Activated CD4-positive, alpha-beta T cell treated with anti-CD3 and anti-CD28 coated beads, Interleukin-2, amount 50 U/mL, for 4 hours (primary cell): ENCODE measurements at regions not wholly inside any gene's neighbourhood (a gene's known extent, or its start where the extent isn't known, plus 50 kb on each side); places are given as distances from the start of the nearest gene placed in this dataset.
"Not testable (repeated sequence)": the region's sequence is repeated elsewhere in the genome, so short reads cannot be mapped to it uniquely, and the experiment has no call there.

Source experiments
- DNase-seq, 2 experiments: peaks; one replicate each; pipeline ENCODE4 v3.0.0-alpha.2; 2020

DNA sequence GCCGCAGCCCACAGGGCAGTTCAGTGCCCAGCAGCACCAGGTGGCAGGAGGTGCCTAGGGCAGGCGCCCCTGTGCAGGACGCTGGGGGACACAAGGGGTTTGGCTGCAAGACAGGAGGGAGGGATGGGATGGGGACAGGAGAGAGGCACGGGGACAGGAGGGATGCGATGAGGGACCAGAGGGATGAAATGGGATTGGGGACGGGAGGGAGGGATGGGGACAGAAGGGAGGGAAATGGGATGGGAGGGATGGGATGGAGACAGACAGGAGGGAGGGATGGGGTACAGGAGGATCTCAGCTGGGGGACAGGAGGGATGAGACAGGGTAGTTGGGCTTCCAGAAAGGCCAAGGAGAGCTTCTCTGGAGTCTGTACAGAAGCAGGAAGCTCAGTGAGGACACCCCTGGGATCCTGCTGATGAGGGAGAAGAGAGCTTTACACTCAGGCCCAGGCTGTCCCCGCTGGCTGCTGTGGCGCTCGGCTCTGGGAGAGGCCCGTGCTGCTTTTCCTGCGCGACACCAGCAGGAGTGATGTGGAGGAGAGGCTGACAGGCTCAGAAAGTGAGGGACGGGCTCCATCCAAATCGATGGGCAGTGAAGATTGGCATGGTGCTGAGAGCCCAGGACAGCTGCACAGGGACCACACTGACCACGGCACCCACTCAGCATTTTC, 400.8 kb downstream of the SMOC2 start:
- DNase-seq, result no peak

DNA sequence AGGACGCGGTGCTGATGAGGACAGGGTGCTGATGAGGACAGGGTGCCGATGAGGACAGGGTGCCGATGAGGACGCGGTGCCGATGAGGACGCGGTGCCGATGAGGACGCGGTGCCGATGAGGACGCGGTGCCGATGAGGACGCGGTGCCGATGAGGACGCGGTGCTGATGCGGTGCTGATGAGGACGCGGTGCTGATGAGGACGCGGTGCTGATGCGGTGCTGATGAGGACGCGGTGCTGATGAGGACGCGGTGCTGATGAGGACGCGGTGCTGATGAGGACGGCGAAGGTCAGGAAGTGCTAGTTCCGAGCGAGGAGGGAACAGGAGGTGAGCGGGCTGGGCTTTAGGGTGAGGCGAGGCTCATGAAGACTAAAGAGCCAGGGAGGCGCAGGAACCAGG, 399.9 kb downstream of the SMOC2 start:
- DNase-seq, result not testable (repeated sequence)

DNA sequence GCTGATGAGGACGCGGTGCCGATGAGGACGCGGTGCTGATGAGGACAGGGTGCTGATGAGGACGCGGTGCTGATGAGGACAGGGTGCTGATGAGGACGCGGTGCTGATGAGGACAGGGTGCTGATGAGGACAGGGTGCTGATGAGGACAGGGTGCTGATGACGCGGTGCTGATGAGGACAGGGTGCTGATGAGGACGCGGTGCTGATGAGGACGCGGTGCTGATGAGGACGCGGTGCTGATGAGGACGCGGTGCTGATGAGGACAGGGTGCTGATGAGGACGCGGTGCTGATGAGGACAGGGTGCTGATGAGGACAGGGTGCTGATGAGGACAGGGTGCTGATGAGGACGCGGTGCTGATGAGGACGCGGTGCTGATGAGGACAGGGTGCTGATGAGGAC, 399.3 kb downstream of the SMOC2 start:
- not testable (repeated sequence) for DNase-seq

DNA sequence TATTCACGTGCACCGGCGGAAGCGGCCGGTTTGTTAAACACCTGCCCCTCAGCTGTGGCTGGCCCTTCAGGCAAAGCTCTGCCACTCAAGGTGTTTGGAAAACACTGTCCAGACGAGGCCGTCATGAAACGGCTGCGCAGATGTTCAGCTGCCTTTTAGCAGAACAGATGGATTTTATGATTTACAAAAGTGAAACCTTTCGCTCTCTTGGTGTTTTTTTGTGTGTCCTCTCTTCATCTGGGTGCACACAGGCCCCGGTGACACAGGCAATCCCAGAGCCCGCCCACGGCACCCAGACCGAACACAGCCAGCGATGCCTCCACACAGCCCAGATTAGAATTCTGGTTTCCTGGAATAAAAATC, 397.0 kb downstream of the SMOC2 start:
- DNase-seq, result no peak

DNA sequence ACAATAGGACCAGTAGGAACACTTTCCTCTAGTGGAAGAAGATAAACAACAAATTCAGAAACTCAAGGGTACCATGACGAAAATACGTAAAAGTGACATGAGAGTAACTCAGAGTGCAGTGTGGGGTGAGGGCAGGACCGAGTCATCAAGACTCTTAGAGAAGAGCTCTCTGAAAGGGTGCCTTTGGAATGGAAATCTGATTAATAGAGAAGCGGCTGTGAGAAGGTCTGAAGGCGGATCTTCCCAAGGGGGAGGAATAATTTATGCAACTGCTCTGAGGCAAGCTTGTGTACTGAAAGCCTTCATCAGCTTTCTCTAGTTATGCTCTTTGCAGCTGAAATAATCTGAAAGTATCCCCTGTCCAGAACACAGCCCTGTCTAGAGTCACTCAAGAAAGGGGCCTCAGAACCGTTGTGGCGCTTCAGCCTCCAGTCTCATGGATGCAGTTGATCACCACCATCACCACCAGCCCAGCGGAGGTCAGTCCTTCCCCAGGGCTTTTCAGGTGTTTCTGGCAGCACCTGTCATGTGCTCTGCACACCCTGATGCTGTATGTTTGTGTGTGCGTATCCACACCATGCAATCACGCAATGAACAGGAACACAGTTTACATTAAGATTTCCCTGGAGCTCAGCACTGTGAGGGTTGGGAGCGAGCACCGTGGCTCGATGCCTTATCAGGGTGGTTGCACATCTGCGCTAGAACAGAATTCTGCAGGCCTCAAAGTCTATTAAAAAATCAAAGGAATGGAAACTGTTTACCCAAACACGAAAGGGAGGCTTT, 396.5 kb downstream of the SMOC2 start:
- no peak for DNase-seq

DNA sequence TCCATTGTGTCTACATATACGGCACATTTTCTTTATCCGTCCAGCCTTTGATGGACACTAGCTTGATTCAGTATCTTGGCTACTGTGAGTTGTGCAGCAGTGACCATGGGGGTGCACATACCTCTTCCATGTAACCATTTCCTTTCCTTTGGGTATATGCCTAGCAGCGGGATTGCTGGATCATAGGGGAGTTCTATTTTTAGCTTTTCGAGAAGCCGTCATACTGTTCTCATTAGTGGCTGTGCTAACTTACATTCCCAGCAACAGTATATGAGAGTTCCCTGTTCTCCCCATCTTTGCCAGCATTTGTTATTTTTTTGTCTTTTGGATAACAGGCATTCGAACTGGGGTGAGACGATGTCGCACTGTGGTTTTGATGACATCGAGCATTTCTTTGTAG, 395.0 kb downstream of the SMOC2 start:
- no peak for DNase-seq

DNA sequence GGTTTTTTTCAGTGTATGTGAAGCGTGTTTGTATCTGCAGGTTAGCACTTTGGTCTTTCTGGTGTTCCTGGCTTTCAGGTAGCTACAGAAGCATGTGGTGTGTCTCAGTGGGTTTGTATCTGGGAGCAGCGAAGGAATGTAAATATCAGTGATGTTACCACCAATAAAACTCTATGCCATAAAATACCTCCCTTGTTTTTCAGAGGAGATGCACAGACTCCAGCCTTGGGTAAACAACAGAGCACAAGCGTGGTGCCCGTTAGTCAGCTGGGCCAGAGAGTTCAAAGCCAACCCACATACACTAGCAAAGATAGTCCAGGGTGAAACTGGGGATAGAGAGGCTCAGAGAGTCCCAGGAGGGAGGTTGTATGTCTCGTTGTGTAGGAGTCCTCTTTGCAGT, 393.8 kb downstream of the SMOC2 start:
- no peak for DNase-seq

DNA sequence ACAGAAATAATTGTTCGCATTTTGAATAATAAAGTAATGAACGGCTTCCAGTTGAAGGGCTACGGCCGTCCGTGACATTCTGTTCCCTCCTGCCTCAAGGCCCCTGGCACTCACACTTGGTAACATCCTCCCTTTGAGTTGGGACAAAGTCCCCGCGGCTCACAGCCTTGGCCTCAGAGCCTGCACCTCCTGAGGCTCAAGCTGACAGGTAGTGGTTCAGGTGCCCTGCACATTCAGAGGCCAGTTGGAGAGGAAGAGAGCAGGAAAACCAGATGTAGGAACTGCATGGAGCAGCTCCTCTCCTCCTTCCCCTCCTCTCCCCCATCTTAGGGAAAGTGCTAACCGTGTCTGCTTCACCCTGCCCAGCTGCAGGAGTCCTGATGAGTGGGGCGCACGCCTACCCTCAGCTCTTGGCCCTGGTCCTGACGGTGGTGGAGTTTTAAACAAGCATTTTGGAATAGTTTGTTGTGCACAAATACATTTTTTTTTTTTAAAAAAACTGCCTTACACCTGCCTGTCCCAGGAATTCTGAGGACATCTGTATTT, 393.1 kb downstream of the SMOC2 start:
- DNase-seq, result no peak

DNA sequence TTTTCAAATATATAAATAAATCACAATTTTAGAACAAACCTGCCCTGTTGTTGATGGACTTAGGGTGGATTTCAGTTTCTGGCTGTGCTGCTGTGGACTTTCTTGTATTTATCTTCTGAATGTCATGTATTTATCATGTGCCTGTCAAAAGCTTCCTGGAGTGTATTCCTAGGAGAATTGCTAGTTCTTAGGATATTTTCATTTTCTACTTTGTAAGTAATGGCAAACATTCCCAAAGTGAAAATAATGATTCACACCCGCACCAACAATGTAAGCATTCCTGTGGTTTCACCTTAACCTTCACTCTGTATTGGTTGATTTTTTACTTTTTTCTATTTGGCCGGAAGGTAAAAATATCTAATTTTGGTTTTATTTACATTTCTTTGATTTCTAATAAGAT, 387.8 kb downstream of the SMOC2 start:
- DNase-seq, result no peak

DNA sequence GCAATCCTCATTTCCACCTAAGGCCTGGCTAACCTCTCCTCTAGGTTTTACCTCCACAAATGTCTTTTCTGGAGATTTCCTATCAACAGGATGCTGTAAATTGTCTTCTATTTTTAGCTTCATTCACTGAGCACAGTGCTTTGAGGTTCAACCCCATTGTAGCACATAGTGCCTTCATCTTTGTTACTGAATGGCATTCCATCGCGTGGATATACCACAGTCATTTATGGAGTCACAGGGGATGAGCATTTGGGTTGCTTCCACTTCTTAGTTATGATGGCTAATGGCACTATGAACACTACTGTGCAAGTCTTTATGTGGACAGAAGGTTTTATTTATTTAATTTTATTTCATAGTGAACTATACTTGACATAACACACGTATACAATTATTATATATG, 387.1 kb downstream of the SMOC2 start:
- DNase-seq, result no peak

DNA sequence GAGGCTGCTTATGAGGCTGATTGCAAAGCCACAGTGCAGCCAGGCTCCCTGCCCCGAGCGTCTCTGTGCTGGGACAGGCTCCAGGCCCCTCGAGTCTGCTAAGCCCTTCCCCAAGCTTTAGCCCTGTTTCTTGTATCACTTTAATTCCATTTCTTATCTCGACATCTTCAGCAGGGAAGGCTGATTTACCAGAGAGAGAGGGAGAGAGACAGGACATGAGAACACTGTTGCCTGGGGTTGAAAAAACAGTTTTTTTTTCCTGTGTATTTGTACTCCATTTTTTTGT, 386.5 kb downstream of the SMOC2 start:
- no peak for DNase-seq

DNA sequence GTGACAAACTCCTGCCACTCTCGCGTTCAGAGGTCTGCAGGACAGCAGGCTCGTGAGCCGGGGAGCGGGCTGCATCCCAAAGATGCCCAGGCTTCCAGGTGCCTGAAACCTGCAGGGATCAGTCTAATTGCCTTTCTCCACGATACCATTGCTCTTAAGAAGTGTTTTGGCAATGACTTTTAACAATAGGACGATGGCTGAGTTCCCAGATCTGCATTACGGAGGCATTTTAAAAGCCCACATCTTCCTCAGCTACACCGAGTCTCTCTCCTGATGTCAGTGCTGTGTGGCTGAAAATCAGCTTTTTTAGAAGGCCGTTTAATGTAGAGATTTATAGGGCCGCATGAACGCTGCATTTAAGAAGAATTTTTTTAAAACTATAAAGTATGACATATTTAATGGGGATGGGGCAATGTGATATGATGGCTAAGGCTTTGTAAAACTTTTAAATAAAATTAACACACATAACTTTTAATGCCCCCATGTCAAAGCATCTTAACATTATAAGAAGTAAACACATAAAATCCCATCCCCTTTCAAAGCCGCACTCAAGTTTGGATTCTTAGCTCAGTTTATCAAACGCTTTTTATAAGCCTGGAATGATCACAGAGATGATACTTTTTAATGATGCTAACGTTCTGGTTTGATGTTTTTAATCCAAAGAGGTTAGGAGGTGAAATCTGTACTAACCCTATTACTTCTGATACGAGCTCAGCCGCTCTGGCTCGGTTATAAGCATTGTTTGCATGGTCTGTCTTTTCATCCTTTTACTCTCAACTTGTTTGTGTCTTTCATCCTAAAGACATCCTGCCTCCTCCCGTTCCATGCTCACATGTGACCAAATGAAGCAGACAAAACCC, 386.0 kb downstream of the SMOC2 start:
- DNase-seq, result no peak

DNA sequence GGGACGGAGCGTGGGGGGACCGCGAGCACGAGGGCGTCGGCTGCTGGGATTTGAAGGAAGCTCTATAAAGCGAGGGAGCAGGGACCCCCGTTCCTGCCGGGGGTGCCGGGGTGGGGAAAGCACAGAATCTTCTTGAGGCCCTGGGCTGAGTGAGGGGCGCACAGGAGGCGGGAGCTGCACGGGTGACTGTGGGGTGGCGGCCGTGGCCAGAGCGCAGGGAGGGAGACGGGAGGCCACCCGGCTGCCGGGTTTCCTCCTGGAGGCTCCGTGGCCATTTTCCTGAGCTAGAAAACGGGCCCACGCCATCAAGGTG, 385.1 kb downstream of the SMOC2 start:
- no peak for DNase-seq

DNA sequence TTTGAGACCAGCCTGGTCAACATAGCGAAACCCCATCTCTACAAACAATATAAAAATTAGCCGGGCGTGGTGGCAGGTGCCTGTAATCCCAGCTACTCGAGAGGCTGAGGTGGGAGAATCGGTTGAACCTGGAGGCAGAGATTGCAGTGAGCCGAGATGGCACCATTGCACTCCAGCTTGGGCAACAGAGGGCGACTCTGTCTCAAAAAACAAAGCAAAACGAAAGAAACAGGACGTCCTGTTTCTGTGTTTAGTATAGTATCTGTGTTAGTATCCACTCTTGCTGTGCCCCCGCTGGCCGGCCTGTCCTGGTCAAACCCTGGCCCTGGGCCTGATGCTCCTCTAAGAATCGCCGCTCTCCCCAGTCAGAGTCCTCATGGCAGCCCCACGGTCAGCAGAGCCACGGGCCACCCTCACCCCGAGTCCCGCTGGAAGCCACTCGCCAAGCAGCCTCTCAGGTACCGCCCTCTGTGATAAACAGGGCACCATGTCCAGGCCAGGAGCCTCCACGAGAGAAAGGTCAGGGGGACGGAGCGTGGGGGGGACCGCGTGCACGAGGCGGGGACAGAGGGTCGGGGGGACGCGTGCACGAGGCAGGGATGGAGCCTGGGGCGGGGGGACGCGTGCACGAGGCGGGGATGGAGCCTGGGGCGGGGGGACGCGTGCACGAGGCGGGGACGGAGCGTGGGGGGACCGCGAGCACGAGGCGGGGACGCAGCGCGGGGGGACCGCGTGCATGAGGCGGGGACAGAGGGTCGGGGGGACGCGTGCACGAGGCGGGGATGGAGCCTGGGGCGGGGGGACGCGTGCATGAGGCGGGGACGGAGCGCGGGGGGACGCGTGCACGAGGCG, 384.5 kb downstream of the SMOC2 start:
- DNase-seq, result no peak

DNA sequence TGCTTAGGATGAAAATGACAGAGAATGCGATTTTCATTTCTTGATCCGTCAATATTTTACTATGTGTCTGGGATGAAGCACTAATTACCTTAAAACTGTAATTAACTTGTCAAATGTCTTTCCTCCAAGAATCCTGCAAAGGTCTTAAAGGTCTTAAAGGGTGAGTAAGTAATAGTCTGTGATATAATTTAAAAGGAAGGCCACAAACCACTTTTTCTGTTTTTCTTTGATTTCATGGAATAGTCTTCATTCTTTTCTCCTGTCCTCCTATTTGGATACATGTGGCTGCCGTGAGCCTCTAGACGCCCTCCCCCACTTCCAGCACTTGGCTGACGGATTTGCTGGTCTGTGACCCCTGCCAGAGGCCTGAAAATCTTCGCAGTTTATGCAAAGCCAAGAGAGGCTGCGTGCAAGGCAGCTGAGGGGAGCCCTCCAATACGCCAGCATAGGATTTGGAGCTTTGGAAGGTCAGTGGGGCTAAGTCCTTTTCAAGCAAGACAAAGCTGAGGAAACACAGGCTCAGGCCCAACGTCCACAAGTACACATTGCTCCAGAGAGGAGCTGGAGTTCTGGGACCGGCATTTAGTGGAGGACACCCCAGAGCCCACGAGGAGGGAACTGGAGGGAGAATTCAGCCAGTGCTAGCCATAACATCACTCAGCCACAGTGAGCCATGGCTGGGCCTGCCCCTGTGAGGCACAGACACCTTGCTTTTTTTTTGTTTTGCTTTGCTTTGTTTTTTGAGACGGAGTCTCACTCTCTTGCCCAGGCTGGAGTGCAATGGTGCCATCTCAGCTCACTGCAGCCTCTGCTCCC, 382.6 kb downstream of the SMOC2 start:
- no peak for DNase-seq

DNA sequence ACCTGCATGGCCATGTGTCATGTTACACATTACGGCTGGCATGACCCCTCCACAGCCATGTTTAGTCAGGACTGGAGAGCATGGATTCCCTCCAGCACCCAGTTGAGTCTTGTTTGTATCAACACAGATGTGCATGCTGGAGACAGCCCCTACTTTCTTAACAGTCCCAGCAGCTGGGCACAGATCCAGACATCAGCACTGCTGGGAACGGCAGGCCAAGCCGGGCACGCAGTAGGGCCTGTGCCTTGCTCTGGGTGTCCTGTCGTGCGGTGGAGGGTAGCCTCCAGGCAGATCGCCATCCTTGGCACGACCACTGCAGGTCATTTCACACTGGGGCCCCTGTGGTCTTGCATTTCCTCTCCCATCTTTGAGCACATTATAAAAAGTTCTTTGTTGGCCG, 381.4 kb downstream of the SMOC2 start:
- DNase-seq, result no peak

DNA sequence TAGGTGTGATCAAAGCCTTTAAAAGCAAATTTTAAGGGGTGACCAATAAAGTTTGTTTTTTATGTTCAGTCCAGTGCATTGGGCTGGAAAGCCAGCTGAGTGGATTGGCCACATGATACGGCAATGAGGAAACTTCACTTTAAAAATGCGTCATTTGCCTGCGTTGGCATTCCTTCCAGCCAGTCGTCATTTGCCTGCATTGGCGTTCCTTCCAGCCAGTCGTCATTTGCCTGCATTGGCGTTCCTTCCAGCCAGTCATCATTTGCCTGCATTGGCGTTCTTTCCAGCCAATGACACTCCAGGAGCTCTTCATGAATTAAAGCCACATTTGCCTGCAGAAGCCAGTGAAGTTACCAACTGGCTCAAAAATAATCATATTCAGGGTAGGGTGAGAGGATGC, 378.6 kb downstream of the SMOC2 start:
- no peak for DNase-seq

DNA sequence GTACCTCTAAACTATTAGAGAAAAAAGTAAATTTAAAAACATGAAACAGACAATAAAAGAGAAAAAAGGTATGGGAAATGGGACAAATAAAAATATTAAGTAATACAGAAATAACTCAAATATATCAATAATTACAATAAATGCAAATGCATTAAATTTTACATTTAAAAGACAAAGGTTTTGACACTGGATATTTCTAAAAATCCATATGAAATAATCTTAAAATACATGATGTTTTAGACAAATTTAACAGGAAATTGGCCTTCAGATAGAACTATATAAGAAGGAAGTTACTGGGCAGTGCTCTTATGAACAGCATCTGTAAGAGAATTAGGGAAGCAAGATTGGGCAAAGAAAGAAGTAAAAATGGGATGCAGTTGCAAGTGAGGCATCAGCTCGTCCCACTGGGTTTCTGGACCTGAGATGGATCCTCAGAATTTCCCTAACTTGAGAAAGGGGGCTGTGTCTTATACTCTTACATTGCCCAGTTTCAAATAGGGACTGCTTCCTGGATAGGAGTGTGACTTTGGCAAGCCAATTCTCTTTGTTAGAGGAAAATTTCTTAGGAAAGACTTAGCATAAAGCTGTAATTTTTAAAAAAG, 376.7 kb downstream of the SMOC2 start:
- no peak for DNase-seq

DNA sequence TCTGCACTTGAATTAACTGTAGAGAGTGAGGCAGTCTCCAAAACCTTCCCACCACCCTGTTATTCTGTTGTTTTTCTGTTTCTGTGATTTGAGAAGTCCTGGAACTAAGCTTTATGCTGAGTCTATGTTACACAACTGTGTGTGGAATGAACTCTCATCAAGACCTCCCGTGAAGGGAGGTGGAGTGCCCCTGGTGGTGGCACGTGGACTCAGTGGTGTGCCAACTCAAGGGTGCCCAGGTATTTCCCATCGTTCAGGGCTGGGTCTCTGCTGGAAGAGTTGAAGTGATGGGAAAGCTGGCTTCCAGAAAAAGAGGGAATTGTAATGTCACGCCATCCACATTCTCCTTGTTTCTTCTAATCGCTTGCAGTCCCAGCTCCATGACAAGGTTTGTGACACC, 374.2 kb downstream of the SMOC2 start:
- DNase-seq, result no peak

DNA sequence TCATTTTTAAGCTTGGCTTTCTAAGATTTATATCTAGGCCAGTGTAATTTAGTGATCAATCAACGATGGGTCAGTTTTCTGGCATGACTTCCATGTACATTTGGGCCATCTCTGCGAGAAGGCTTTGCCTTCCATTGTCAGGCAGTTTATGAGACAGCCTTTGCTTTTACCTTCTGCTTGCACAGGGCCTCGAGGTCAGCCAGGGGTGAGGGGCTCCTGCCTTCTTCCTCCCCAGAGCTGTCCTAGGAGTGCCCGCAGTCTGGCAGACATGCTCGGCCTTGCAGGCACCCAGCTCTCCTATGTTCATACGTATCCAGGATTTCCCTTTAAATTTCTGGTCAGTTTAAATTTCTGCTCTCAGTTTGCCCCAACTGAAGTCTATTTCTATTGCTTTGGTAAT, 367.2 kb downstream of the SMOC2 start:
- DNase-seq, result no peak

DNA sequence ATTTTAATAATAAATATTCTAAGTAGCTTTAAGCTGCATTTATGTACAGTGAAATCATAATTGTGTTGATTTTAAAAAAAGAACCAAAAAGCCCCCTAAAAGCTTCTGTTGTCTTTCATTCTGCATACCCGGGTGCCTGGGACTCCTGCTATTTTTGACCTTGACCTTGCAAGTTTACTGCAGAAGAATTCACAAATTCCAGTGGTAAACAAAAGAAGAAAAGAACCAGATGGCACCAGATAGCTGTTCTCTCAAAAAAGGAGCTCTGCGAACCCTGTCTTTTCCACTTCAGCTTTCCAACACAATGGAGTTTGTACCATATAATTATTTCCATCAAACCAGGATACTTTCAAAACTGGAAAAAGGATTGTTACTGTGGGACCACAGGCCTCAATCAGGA, 363.3 kb downstream of the SMOC2 start:
- no peak for DNase-seq

DNA sequence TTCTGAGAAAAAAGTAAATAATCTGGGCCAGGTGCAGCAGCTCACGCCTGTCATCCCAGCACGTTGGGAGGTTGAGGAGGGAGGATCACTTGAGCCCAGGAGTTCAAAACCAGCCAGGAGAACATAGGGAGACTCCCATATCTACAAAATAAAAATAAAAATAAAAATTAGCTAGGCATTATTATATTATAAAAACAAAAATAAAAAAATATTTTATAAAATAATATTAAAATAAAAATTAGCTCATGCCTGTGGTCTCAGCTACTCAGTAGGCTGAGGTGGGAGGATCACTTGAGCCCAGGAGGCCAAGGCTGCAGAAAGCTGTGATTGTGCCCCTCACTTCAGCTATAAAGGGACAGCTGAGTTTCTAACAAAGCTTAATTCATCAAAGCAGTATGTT, 362.9 kb downstream of the SMOC2 start:
- no peak for DNase-seq
